Mucosa of rectum (tissue), 2 donors: ENCODE measurements at regions not wholly inside any gene's neighbourhood (a gene's known extent, or its start where the extent isn't known, plus 50 kb on each side); places are given as distances from the start of the nearest gene placed in this dataset.
A peak's percentile ranks its signal among the peaks of the same experiment; 100 is the strongest.

Experiments
- H3K27ac ChIP-seq, 2 donors: one replicate each; pipeline ENCODE4 v1.7.0; 2013; ENCODE audit warnings: inconsistent platforms in 2 of 2, low read depth in 2 of 2, low read length in 2 of 2
- H3K27me3 ChIP-seq, 2 donors: one replicate each; pipeline ENCODE4 v1.7.0; 2013; ENCODE audit warnings: low read length in 2 of 2; ENCODE audit not compliant: control insufficient read depth in 2 of 2, insufficient read depth in 2 of 2
- H3K36me3 ChIP-seq, 2 donors: one replicate each; pipeline ENCODE4 v1.7.0; 2013; ENCODE audit warnings: low read length in 2 of 2; ENCODE audit not compliant: control insufficient read depth in 2 of 2, insufficient read depth in 2 of 2
- H3K4me1 ChIP-seq, 2 donors: one replicate each; pipeline ENCODE4 v1.7.0; 2013; ENCODE audit warnings: low read length in 2 of 2, mild to moderate bottlenecking in 1 of 2; ENCODE audit not compliant: control insufficient read depth in 2 of 2, insufficient read depth in 2 of 2
- H3K4me3 ChIP-seq, 2 donors: one replicate each; pipeline ENCODE4 v1.7.0; 2013; ENCODE audit warnings: low read length in 2 of 2
- H3K9ac ChIP-seq, 2 donors: one replicate each; pipeline ENCODE4 v1.7.0; 2013; ENCODE audit warnings: low read length in 2 of 2, low read depth in 1 of 2, mild to moderate bottlenecking in 1 of 2
- H3K9me3 ChIP-seq, 2 donors: one replicate each; pipeline ENCODE4 v1.7.0; 2013; ENCODE audit warnings: low read length in 2 of 2; ENCODE audit not compliant: control insufficient read depth in 2 of 2
- donor health status: healthy.
- donor health status: Normal muscosa, but diverticular disease.

DNA sequence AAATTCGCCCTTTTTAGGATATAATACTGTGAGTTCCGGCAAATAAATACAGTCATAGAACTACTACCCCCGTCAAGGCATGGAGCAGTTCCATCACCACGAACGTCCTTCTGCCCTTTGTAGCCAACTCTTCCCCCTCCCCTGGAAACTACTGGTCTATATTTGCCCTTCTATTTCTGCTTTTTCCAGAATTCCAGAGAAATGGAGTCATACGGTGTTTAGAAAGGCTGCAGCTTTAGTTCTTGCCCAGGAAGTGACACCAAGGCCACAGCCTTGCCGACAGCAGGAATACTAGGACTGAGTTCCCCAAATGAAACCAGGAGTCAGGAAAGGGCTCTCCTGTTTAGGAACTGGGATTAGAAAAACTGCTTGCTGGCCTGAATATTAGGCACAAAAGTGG, 291.2 kb downstream of the FAM43A start:
- Histone ChIP-seq H3K4me1 (no peaks in the 10 kb centered on the region), H3K9me3 (no peaks in the 10 kb centered on the region), H3K9ac (no peak overlapping the region), H3K4me3 (no peak overlapping the region), H3K27me3 (no peaks in the 10 kb centered on the region), H3K36me3 (no peaks in the 10 kb centered on the region), H3K27ac (no peak overlapping the region)

- H3K9me3 ChIP-seq, result no peaks in the 10 kb centered on the region
- no peak overlapping the region for H3K27ac ChIP-seq
- H3K9ac ChIP-seq, result no peak overlapping the region
- no peaks in the 10 kb centered on the region for H3K36me3 ChIP-seq
- H3K4me1 ChIP-seq, result no peaks in the 10 kb centered on the region
- H3K27me3 ChIP-seq, result no peaks in the 10 kb centered on the region
- no peak overlapping the region for H3K4me3 ChIP-seq
Observed at GRCh38 chr3:194977356-194977755, 291.7 kb downstream of the FAM43A start.

DNA sequence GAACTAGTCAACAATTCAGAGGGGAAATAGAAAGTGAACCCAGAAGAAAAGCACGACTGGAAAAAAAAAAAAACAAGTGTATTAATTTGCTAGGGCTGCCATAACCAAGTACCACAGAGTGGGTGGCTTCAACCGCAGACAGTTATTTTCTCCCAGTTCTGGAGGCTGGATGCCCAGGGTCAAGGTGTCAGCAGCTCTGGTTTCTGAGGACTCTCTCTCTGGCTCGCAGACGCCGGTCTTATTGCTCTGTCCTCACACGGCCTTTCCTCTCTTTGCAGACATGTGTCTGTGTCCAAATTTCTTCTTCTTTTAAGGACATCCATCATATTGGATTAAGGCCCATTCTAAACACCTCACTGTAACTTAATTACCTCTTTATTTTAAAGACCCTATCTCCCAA, 291.8 kb downstream of the XXYLT1 start:
- Histone ChIP-seq H3K27me3 (no peaks in the 10 kb centered on the region), H3K4me3 (no peak overlapping the region), H3K36me3 (no peaks in the 10 kb centered on the region), H3K9me3 (no peaks in the 10 kb centered on the region), H3K4me1 (peaks cover 0 to under 1% of the 10 kb centered on the region in 2 donors), H3K27ac (no peak overlapping the region), H3K9ac (no peak overlapping the region)

GRCh38 chr3:194982472-194982871, 288.5 kb downstream of the XXYLT1 start:
- no peak overlapping the region for H3K27ac ChIP-seq
- peaks cover 7 to 14% of the 10 kb centered on the region in 2 donors for H3K4me1 ChIP-seq
- no peak overlapping the region for H3K4me3 ChIP-seq
- no peaks in the 10 kb centered on the region for H3K9me3 ChIP-seq
- no peak overlapping the region for H3K9ac ChIP-seq
- H3K36me3 ChIP-seq, result no peaks in the 10 kb centered on the region
- no peaks in the 10 kb centered on the region for H3K27me3 ChIP-seq

- Histone ChIP-seq H3K36me3 (no peaks in the 10 kb centered on the region), H3K4me3 (no peak overlapping the region), H3K27me3 (no peaks in the 10 kb centered on the region), H3K4me1 (peaks cover 7 to 14% of the 10 kb centered on the region in 2 donors), H3K9ac (no peak overlapping the region), H3K9me3 (no peaks in the 10 kb centered on the region), H3K27ac (no peak overlapping the region)
Observed at GRCh38 chr3:194983121-194983520, 287.8 kb downstream of the XXYLT1 start.

GRCh38 chr3:194983620-194984019, 287.3 kb downstream of the XXYLT1 start:
- no peak overlapping the region for H3K27ac ChIP-seq
- no peaks in the 10 kb centered on the region for H3K36me3 ChIP-seq
- H3K4me3 ChIP-seq, result no peak overlapping the region

DNA sequence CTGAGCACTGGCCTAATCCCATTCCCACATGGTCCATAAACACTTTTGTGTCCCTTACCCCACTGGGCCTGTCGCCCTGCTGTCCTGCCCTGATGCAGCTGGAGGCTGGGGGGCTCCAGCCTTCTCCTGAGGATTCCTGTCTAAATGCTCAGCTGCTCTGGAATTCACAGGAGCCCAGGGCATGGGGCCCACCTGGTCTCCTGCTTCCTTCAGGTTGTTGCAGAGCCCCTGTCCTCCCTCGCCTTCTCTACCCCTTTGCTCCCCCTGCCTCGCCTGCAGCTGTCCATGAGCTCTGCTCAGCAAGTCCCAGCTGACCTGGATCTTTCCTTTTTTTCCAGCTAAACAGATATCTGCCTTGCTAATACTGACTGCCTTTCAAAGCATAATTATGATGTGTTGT, 286.9 kb downstream of the XXYLT1 start:
- Histone ChIP-seq H3K36me3 (no peaks in the 10 kb centered on the region), H3K9me3 (no peaks in the 10 kb centered on the region), H3K27ac (no peak overlapping the region), H3K4me1 (peaks cover 7 to 14% of the 10 kb centered on the region in 2 donors), H3K9ac (no peak overlapping the region), H3K27me3 (no peaks in the 10 kb centered on the region), H3K4me3 (no peak overlapping the region)

More at GRCh38 chr3:194983620-194984019, 287.3 kb downstream of the XXYLT1 start:
- H3K27me3 ChIP-seq, result no peaks in the 10 kb centered on the region
- no peak overlapping the region for H3K9ac ChIP-seq
- H3K9me3 ChIP-seq, result no peaks in the 10 kb centered on the region
- peaks cover 7 to 14% of the 10 kb centered on the region in 2 donors for H3K4me1 ChIP-seq

DNA sequence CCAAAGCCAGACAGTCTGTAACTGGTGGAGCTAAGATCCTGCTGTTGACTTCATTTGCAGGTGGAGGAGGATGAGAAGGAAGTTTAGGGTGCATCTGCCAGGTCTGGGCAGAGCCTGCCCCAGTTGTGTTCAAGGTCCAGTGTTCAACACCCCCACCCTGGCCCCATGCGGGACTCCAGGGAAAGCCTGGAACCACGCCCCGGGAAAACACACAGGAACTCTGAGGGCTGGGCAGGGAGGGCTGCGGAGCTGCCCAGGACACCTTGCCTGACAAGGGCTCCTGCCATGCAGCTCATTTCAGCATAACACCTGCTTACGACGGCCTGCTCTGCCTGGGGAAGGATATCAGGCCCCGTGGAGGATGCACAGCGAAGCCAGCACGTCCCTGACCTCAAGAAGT, 286.3 kb downstream of the XXYLT1 start:
- Histone ChIP-seq H3K27ac (no peak overlapping the region), H3K9me3 (no peaks in the 10 kb centered on the region), H3K4me3 (peak overlapping the region; percentile 53 to 59), H3K9ac (peak overlapping the region in 1 of 2 donors; percentile 49), H3K36me3 (no peaks in the 10 kb centered on the region), H3K4me1 (peaks cover 7 to 14% of the 10 kb centered on the region in 2 donors), H3K27me3 (no peaks in the 10 kb centered on the region)

DNA sequence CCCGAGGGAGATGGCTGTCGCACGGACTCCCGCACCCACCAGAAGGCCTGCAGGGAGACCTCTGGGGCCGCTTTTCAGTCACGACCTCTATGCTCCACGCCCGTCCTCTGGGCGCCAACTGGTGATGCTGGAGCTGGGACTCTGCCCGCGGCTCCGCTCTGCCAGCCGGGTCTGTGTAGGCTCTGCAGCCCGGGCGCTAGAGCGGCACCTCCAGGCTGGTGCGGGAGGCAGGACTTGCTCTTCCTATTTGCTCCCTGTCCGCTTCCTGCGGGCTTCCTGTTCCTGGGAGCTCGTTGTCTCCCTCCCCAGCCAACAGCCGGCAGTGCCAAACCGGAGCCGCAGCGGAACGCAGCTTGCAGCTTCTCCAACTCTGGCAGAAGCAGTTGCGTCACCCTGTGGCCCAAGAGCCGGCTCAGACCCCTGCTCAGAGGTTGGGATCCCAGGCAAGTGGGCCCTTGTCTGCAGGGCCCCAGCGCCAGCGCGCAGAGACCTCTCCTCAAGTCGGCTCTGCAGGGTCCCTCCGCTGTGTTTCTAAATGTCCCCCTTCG, 285.9 kb downstream of the XXYLT1 start:
- Histone ChIP-seq H3K4me1 (peaks cover 7 to 14% of the 10 kb centered on the region in 2 donors), H3K27me3 (no peaks in the 10 kb centered on the region), H3K9ac (peak overlapping the region in 1 of 2 donors; percentile 49), H3K9me3 (no peaks in the 10 kb centered on the region), H3K4me3 (peak overlapping the region; percentile 53 to 59), H3K27ac (no peak overlapping the region), H3K36me3 (no peaks in the 10 kb centered on the region)

GRCh38 chr3:194986208-194987043, 284.5 kb downstream of the XXYLT1 start:
- Histone ChIP-seq H3K36me3 (no peaks in the 10 kb centered on the region), H3K27me3 (no peaks in the 10 kb centered on the region), H3K9ac (no peak overlapping the region), H3K4me1 (peaks cover 7 to 14% of the 10 kb centered on the region in 2 donors), H3K9me3 (no peaks in the 10 kb centered on the region), H3K27ac (no peak overlapping the region), H3K4me3 (no peak overlapping the region)
